Upper lobe of right lung (tissue), 1 donor: ENCODE measurements at regions not wholly inside any gene's neighbourhood (a gene's known extent, or its start where the extent isn't known, plus 50 kb on each side); places are given as distances from the start of the nearest gene placed in this dataset.

Source experiments
- ATAC-seq: fragments of 200-7000 bp; cut with Tn5 transposase; one replicate; pipeline ENCODE4 v1.9.1; 2020; ENCODE audit warnings: mild to moderate bottlenecking, moderate library complexity
- DNase-seq: peaks from one replicate; pipeline ENCODE4 v3.0.0-alpha.2; 2020
- H3K27ac ChIP-seq: fragments of 200-600 bp; one replicate; pipeline ENCODE4 v1.8.0; 2022
- H3K27me3 ChIP-seq: fragments of 200-600 bp; one replicate; pipeline ENCODE4 v1.8.0; 2022; ENCODE audit warnings: mild to moderate bottlenecking
- H3K36me3 ChIP-seq: fragments of 200-600 bp; one replicate; pipeline ENCODE4 v1.8.0; 2022
- H3K4me1 ChIP-seq: fragments of 200-600 bp; one replicate; pipeline ENCODE4 v1.8.0; 2022
- H3K4me3 ChIP-seq: fragments of 200-600 bp; one replicate; pipeline ENCODE4 v1.8.0; 2022; ENCODE audit warnings: mild to moderate bottlenecking
- H3K9me3 ChIP-seq: fragments of 200-600 bp; one replicate; pipeline ENCODE4 v1.8.0; 2022
- intact Hi-C: fragments of 100-400 bp; cut with DNase I; formaldehyde crosslinking; loops from one replicate; pipeline ENCODE4 v1.11.0; 2022
- TF ChIP-seq, protein P1 (sequence below): fragments of 200-600 bp; IDR thresholded peaks from one replicate; pipeline ENCODE4 v1.8.0; 2022; ENCODE audit warnings: antibody characterized with exemption
- donor health status: DM: no; HTN: yes; CAD: no; lungs with severe emphysema.

DNA sequence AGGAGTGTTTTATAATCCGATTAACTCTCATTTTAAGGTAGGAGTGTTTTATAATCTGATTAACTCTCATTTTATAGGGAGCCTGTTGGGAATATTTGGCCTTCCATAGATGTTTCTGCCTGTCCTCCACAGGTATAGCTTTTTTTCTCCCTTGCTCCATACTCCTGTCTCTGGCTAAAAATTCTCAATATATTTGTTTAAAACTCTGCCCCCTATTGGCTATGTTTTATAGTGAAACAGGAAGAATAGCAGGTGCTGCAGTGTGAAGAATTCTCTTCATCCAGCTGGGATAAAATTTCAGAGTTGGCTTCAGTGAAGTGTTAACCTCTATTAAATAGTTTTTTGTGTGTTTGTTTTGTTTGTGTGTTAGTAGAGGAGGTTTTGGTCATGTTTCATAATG is 1046.0 kb upstream of the TMEFF2 start:
- Histone ChIP-seq H3K4me3 (no peak overlapping the region), H3K4me1 (no peaks in the 10 kb centered on the region), H3K27ac (no peak overlapping the region), H3K9me3 (no peaks in the 10 kb centered on the region), H3K36me3 (no peaks in the 10 kb centered on the region), H3K27me3 (no peaks in the 10 kb centered on the region)
- TF ChIP-seq, protein P1, sequence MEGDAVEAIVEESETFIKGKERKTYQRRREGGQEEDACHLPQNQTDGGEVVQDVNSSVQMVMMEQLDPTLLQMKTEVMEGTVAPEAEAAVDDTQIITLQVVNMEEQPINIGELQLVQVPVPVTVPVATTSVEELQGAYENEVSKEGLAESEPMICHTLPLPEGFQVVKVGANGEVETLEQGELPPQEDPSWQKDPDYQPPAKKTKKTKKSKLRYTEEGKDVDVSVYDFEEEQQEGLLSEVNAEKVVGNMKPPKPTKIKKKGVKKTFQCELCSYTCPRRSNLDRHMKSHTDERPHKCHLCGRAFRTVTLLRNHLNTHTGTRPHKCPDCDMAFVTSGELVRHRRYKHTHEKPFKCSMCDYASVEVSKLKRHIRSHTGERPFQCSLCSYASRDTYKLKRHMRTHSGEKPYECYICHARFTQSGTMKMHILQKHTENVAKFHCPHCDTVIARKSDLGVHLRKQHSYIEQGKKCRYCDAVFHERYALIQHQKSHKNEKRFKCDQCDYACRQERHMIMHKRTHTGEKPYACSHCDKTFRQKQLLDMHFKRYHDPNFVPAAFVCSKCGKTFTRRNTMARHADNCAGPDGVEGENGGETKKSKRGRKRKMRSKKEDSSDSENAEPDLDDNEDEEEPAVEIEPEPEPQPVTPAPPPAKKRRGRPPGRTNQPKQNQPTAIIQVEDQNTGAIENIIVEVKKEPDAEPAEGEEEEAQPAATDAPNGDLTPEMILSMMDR, result no peak
- no peak for ATAC-seq
- no peak for DNase-seq
- intact Hi-C loops, result no loop called here

DNA sequence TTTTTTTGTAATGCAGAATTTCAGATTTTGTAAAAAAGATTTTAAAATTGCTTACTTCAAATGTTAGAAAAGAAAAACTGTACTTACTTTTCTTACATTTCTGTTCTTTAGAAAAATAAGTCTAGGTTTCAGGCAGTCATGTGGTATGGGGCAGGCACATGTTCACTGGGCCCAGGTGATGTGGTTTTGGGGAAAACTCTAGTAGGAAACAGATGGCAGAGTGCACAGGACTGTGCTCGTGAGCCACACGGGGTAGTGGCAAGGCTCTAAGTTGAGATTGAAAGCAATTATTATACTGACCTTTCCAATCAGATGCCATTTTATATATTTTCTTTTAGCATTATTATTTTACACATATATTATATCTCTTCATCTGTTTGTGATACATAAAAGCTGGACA is 1036.9 kb upstream of the TMEFF2 start:
- no peak overlapping the region for H3K4me3 ChIP-seq
- no peak for ATAC-seq
- no peaks in the 10 kb centered on the region for H3K9me3 ChIP-seq
- intact Hi-C loops, result no loop called here
- H3K27me3 ChIP-seq, result no peaks in the 10 kb centered on the region
- DNase-seq, result no peak
- no peak overlapping the region for H3K27ac ChIP-seq
- TF ChIP-seq, protein P1, result no peak
- H3K4me1 ChIP-seq, result no peaks in the 10 kb centered on the region
- H3K36me3 ChIP-seq, result no peaks in the 10 kb centered on the region

DNA sequence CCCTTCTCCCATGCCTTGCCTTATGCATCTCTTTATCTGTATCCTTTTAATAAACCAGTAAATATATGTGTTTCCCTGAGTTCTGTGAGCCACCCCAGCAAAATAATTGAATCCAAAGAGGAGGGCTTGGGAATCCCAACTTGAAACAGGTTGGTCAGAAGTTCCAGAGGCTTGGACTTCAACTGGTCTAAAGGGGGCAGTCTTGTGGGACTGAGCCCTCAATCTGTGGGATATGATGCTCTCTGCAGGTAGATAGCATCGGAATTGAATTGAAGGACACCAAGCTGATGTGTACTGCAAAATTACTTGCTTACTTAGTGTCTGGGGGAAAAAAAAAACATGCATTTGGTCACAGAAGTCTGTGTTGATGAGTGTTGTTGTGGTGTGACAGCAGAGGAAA is 1033.5 kb upstream of the TMEFF2 start:
- intact Hi-C loops, result no loop called here
- H3K27me3 ChIP-seq, result no peaks in the 10 kb centered on the region
- no peak for ATAC-seq
- H3K4me3 ChIP-seq, result no peak overlapping the region
- H3K27ac ChIP-seq, result no peak overlapping the region
- no peaks in the 10 kb centered on the region for H3K36me3 ChIP-seq
- DNase-seq, result no peak
- no peaks in the 10 kb centered on the region for H3K9me3 ChIP-seq
- TF ChIP-seq, protein P1, result no peak
- H3K4me1 ChIP-seq, result no peaks in the 10 kb centered on the region

DNA sequence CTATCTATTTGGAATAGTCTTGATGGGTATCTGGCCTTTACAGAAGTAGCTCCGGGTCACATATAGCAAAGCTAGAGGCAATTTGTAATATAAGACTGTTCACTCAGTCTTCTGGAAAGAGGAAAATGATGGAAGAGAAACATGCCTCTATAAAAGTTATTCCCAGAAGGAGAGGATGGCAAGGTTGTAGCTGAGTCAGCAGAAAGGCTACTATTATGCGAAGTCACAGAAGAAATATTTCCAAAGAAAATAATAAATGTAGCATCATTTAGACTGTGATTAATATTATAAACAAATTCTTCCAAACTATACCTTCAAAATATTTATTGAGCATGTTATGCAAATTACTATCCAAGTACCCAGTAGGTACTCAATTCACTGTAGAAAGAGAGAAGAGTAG is 1027.7 kb upstream of the TMEFF2 start:
- no peaks in the 10 kb centered on the region for H3K9me3 ChIP-seq
- H3K36me3 ChIP-seq, result no peaks in the 10 kb centered on the region
- no peak overlapping the region for H3K27ac ChIP-seq
- H3K27me3 ChIP-seq, result no peaks in the 10 kb centered on the region
- no peak overlapping the region for H3K4me3 ChIP-seq
- TF ChIP-seq, protein P1, result no peak
- DNase-seq (no peak), ATAC-seq (no peak)
- H3K4me1 ChIP-seq, result no peaks in the 10 kb centered on the region
- intact Hi-C loops, result no loop called here

DNA sequence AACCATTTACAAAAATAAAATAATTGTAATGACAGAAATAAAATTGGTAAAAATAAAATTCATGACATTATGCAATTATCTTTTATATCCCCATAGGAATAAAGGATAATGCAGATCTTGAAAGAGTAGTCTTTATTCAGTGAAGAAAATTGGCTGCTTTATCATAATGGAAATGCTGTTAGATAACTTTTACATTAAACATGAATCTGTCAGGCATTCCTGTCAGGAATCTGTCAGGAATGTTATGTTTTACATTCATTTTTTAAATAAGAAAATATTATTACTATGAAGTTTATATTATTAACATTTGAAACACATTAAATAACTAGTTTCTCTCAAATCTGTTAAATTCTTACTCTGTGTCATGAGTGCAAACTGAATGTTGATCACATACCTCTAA is 1024.7 kb upstream of the TMEFF2 start:
- H3K4me1 ChIP-seq, result no peaks in the 10 kb centered on the region
- intact Hi-C loops, result no loop called here
- DNase-seq, result no peak
- no peak overlapping the region for H3K27ac ChIP-seq
- no peaks in the 10 kb centered on the region for H3K9me3 ChIP-seq
- TF ChIP-seq, protein P1, result no peak
- ATAC-seq, result no peak
- no peaks in the 10 kb centered on the region for H3K27me3 ChIP-seq
- H3K36me3 ChIP-seq, result no peaks in the 10 kb centered on the region
- no peak overlapping the region for H3K4me3 ChIP-seq

DNA sequence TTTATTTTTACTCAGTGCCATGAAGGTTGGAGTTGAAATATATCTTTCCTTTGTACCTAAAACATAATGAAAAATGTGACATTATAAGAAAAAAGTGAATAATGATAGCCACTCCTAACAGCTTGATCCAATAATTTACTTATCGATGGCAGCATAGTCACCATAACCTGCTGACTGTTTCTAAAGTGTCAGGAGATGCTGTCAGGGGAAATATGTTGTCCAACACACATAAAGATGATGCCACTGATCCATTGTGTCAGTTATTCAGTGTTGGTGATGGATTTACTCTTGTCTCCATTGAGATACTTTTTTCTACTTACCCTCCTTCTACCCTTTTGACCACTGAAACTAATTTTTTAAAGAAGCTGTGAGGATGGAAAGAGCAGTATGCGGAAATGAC is 1006.9 kb upstream of the TMEFF2 start:
- no peak for ATAC-seq
- H3K9me3 ChIP-seq, result no peaks in the 10 kb centered on the region
- H3K4me3 ChIP-seq, result no peak overlapping the region
- no peak for DNase-seq
- no peaks in the 10 kb centered on the region for H3K4me1 ChIP-seq
- H3K27ac ChIP-seq, result no peak overlapping the region
- intact Hi-C loops, result no loop called here
- H3K36me3 ChIP-seq, result no peaks in the 10 kb centered on the region
- TF ChIP-seq, protein P1, result no peak
- no peaks in the 10 kb centered on the region for H3K27me3 ChIP-seq
